ENCODE measurements at regions not wholly inside any gene's neighbourhood (a gene's known extent, or its start where the extent isn't known, plus 50 kb on each side); places are given as distances from the start of the nearest gene placed in this dataset.

DNA sequence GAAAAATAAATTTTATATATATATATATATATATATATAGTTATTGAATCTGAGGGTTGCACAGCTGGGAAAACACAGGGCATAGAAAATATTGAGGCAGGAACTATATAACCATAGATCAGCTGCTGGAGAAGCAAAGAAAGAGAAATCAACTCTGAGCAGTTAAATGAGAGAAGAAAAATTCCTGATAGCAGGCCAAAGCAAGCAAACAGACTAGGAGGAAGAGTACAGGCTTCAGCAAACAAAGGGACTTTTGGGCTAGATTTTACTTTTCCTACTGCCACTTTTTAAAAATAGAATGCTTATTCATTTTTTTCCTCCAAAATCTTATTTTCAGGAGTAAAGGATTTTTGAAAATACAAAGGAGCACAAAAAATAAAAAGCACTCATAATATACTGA is 216.0 kb upstream of the PRKD1 start:
- peak in 1 of 2 donors; percentile 9 for DNase-seq
- intact Hi-C loops (cut with DNase I; ENCODE audit: low total_unique reads), result no loop called here

DNA sequence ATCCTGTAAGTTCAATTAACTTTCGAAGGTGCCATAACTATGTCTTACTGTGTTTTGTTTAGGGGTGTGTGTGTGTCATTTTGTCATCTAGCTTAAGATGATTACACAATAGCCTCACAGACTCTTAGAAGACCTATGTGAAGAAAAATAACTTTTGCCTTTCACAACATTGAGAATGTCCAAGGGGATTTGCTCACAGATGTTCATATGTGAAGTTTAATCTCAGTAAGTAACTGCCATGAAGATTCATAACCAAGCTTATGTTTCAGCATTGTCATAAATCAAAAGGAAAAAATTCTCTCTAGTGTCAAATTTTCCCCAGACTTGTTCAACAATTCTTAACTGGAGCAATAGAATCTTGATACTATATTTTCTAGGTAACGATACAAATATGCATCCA is 226.1 kb upstream of the PRKD1 start:
- no peaks in the 10 kb centered on the region for H3K27me3 ChIP-seq
- WGBS, 5 donors, result 71 to 82% (median 81%) methylated on average over 2 of the region's 2 CpGs
- no peak for DNase-seq

More for the DNA sequence above, 216.0 kb upstream of the PRKD1 start:
- no peaks in the 10 kb centered on the region for H3K36me3 ChIP-seq
- no peak overlapping the region for H3K27ac ChIP-seq
- no peaks in the 10 kb centered on the region for H3K27me3 ChIP-seq
- TF ChIP-seq POLR2A (IDR thresholded peaks at IDR 0.05), result no peak
- no peak for TF ChIP-seq EP300 (IDR thresholded peaks at IDR 0.05)
- no peak for TF ChIP-seq POLR2AphosphoS5 (IDR thresholded peaks at IDR 0.05)
- TF ChIP-seq, protein P1, sequence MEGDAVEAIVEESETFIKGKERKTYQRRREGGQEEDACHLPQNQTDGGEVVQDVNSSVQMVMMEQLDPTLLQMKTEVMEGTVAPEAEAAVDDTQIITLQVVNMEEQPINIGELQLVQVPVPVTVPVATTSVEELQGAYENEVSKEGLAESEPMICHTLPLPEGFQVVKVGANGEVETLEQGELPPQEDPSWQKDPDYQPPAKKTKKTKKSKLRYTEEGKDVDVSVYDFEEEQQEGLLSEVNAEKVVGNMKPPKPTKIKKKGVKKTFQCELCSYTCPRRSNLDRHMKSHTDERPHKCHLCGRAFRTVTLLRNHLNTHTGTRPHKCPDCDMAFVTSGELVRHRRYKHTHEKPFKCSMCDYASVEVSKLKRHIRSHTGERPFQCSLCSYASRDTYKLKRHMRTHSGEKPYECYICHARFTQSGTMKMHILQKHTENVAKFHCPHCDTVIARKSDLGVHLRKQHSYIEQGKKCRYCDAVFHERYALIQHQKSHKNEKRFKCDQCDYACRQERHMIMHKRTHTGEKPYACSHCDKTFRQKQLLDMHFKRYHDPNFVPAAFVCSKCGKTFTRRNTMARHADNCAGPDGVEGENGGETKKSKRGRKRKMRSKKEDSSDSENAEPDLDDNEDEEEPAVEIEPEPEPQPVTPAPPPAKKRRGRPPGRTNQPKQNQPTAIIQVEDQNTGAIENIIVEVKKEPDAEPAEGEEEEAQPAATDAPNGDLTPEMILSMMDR (IDR thresholded peaks at IDR 0.05), result no peak
- H3K4me3 ChIP-seq, result no peak overlapping the region
- peaks cover 0 to 26% (median 18%) of the 10 kb centered on the region in 4 donors for H3K9me3 ChIP-seq
- no peaks in the 10 kb centered on the region for H3K4me1 ChIP-seq

DNA sequence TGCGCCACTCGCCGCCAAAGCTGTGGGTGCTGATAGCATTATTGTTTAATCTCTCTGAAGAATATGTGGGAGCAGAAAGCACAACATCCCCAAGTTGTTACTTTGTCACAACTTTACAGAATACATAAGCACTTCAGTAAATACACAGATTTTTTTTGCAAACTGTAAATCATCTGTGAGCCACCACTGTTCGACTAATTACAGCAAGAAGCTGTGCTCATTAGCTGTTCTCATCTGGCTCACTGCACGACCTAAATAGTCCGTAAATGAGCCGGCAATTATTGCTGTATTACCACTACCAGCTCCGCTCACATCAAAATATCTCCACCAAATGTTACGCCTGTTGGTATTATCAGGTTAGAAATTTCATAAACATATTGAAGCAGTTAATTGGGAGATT is 228.9 kb upstream of the PRKD1 start:
- no peaks in the 10 kb centered on the region for H3K9me3 ChIP-seq
- 80 to 83% (median 80%) methylated on average over 9 of the region's 9 CpGs for WGBS, 5 donors
- H3K36me3 ChIP-seq, result no peaks in the 10 kb centered on the region
- H3K27ac ChIP-seq, result no peak overlapping the region
- TF ChIP-seq, protein P1 (IDR thresholded peaks at IDR 0.05), result no peak
- TF ChIP-seq POLR2A (IDR thresholded peaks at IDR 0.05) (no peak), POLR2AphosphoS5 (IDR thresholded peaks at IDR 0.05) (no peak), EP300 (IDR thresholded peaks at IDR 0.05) (no peak)
- H3K4me3 ChIP-seq, result no peak overlapping the region
- DNase-seq, result peak in 1 of 2 donors; percentile 7
- intact Hi-C loops (cut with DNase I; ENCODE audit: low total_unique reads), result no loop called here
- H3K4me1 ChIP-seq, result no peaks in the 10 kb centered on the region
- no peaks in the 10 kb centered on the region for H3K27me3 ChIP-seq

More for the DNA sequence above, 226.1 kb upstream of the PRKD1 start:
- H3K9me3 ChIP-seq, result peaks cover 0 to 3% (median 0%) of the 10 kb centered on the region in 4 donors
- no peaks in the 10 kb centered on the region for H3K4me1 ChIP-seq
- no peak overlapping the region for H3K27ac ChIP-seq
- TF ChIP-seq EP300 (IDR thresholded peaks at IDR 0.05) (no peak), POLR2AphosphoS5 (IDR thresholded peaks at IDR 0.05) (no peak), POLR2A (IDR thresholded peaks at IDR 0.05) (no peak)
- TF ChIP-seq, protein P1 (IDR thresholded peaks at IDR 0.05), result no peak
- intact Hi-C loops (cut with DNase I; ENCODE audit: low total_unique reads), result no loop called here
- H3K36me3 ChIP-seq, result no peaks in the 10 kb centered on the region
- no peak overlapping the region for H3K4me3 ChIP-seq

DNA sequence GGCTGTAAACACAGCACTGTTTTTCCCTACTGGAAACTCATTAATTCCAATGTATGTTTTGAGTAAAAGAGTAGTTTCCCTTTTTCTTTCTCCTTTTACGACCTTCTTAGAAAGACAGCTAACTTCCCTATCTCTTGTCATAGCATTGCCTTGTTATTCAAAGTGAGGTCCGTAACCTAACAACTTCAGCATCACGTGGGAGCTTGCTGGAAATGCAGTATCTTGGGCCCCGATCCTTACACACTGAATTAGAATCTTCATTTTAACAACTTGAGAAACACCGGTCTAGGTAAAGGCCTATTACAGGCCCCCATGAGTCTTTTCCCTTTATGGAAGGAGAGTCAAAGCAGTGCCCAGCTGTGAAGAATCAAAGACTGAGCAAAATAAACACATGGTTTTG is 230.7 kb upstream of the PRKD1 start:
- no peak overlapping the region for H3K27ac ChIP-seq
- DNase-seq, result no peak
- TF ChIP-seq, protein P1 (IDR thresholded peaks at IDR 0.05), result no peak
- 54 to 62% (median 59%) methylated on average over 5 of the region's 5 CpGs for WGBS, 5 donors
- H3K36me3 ChIP-seq, result no peaks in the 10 kb centered on the region
- H3K9me3 ChIP-seq, result no peaks in the 10 kb centered on the region
- intact Hi-C loops (cut with DNase I; ENCODE audit: low total_unique reads), result no loop called here
- H3K4me3 ChIP-seq, result no peak overlapping the region
- H3K4me1 ChIP-seq, result no peaks in the 10 kb centered on the region
- H3K27me3 ChIP-seq, result no peaks in the 10 kb centered on the region

All from stomach (tissue), 8 donors.